WTC11 (cell line): ENCODE measurements at regions not wholly inside any gene's neighbourhood (a gene's known extent, or its start where the extent isn't known, plus 50 kb on each side); places are given as distances from the start of the nearest gene placed in this dataset.

Experiments
- ATAC-seq: fragments of 200-7000 bp; cut with Tn5 transposase; 2 replicates; pipeline ENCODE4 v1.10.0; 2021; ENCODE audit warnings: mild to moderate bottlenecking, moderate library complexity
- CTCF ChIA-PET: fragments of 300-600 bp; sonication (Branson Sonifier 250); formaldehyde crosslinking; loops from one replicate; lab custom pipeline; 2021; ENCODE audit warnings: antibody characterized with exemption; lab: Charles Lee
- POLR2A ChIA-PET: fragments of 350-600 bp; sonication (Branson Sonifier 250); formaldehyde crosslinking; loops from one replicate; lab custom pipeline; 2021; ENCODE audit warnings: antibody characterized with exemption; lab: Charles Lee
- DNase-seq: peaks from one replicate; pipeline ENCODE4 v3.0.0; 2021; ENCODE audit warnings: low spot score
- H3K27ac Mint-ChIP-seq: 2 replicates; pipeline ENCODE4 v1.8.0; 2021; ENCODE audit warnings: mixed read lengths
- H3K27me3 Mint-ChIP-seq: 2 replicates; pipeline ENCODE4 v1.8.0; 2021; ENCODE audit warnings: low read depth, mild to moderate bottlenecking, moderate library complexity, mixed read lengths
- H3K36me3 Mint-ChIP-seq: 2 replicates; pipeline ENCODE4 v1.8.0; 2021; ENCODE audit warnings: mixed read lengths
- H3K4me1 Mint-ChIP-seq: 2 replicates; pipeline ENCODE4 v1.8.0; 2022; ENCODE audit warnings: mixed read lengths
- H3K4me3 Mint-ChIP-seq: 2 replicates; pipeline ENCODE4 v1.8.0; 2021; ENCODE audit warnings: mild to moderate bottlenecking, moderate library complexity, mixed read lengths
- H3K9me3 Mint-ChIP-seq: 2 replicates; pipeline ENCODE4 v1.8.0; 2021; ENCODE audit warnings: mixed read lengths
- ATF6 ChIP-seq: sonication (generic); formaldehyde crosslinking; IDR thresholded peaks from 2 replicates; pipeline ENCODE4 v1.8.1; 2023; ENCODE audit warnings: mild to moderate bottlenecking, missing genetic modification reagents
- FOXP1 ChIP-seq: sonication (generic); formaldehyde crosslinking; IDR thresholded peaks from 2 replicates; pipeline ENCODE4 v1.8.0; 2022; ENCODE audit warnings: missing genetic modification reagents, mild to moderate bottlenecking, moderate library complexity, borderline replicate concordance
- GABPB1 ChIP-seq: sonication (generic); formaldehyde crosslinking; IDR thresholded peaks from 2 replicates; pipeline ENCODE4 v1.8.1; 2023; ENCODE audit warnings: mild to moderate bottlenecking, missing genetic modification reagents
- IRF2 ChIP-seq: sonication (generic); formaldehyde crosslinking; IDR thresholded peaks from 2 replicates; pipeline ENCODE4 v1.8.0; 2022; ENCODE audit warnings: low read depth, missing genetic modification reagents, borderline replicate concordance
- KAT7 ChIP-seq: sonication (generic); formaldehyde crosslinking; IDR thresholded peaks from 2 replicates; pipeline ENCODE4 v1.8.1; 2023; ENCODE audit warnings: missing genetic modification reagents, mild to moderate bottlenecking, borderline replicate concordance
- NR1H2 ChIP-seq: sonication (generic); formaldehyde crosslinking; IDR thresholded peaks from 2 replicates; pipeline ENCODE4 v1.9.0; 2021; ENCODE audit warnings: mild to moderate bottlenecking, moderate library complexity, missing genetic modification reagents
- OVOL2 ChIP-seq: fragments of 250-450 bp; sonication (Bioruptor Pico); IDR thresholded peaks from 2 replicates; pipeline ENCODE4 v1.9.0; 2021; ENCODE audit warnings: mild to moderate bottlenecking, borderline replicate concordance
- PRRX2 ChIP-seq: fragments of 250-450 bp; sonication (Bioruptor Pico); IDR thresholded peaks from 2 replicates; pipeline ENCODE4 v1.8.0; 2021; ENCODE audit warnings: mild to moderate bottlenecking
- SMAD3 ChIP-seq: sonication (generic); formaldehyde crosslinking; IDR thresholded peaks from 2 replicates; pipeline ENCODE4 v1.8.0; 2022; ENCODE audit warnings: missing genetic modification reagents, mild to moderate bottlenecking, borderline replicate concordance
- TCF7 ChIP-seq: sonication (generic); formaldehyde crosslinking; IDR thresholded peaks from 2 replicates; pipeline ENCODE4 v1.8.0; 2022; ENCODE audit warnings: mild to moderate bottlenecking, low read depth, missing genetic modification reagents, moderate library complexity
- TEAD4 ChIP-seq: sonication (generic); formaldehyde crosslinking; IDR thresholded peaks from 2 replicates; pipeline ENCODE4 v1.8.0; 2022; ENCODE audit warnings: mild to moderate bottlenecking, missing genetic modification reagents
- ZNF138 ChIP-seq: sonication (generic); formaldehyde crosslinking; conservative IDR thresholded peaks from 2 replicates; pipeline ENCODE4 v1.8.1; 2022; ENCODE audit warnings: mild to moderate bottlenecking, moderate library complexity, missing genetic modification reagents
- ZNF219 ChIP-seq: sonication (generic); formaldehyde crosslinking; IDR thresholded peaks from 2 replicates; pipeline ENCODE4 v1.8.0; 2023; ENCODE audit warnings: missing genetic modification reagents, mild to moderate bottlenecking, borderline replicate concordance
- ZNF263 ChIP-seq: sonication (generic); formaldehyde crosslinking; IDR thresholded peaks from 2 replicates; pipeline ENCODE4 v1.8.1; 2022; ENCODE audit warnings: low read depth, mild to moderate bottlenecking, moderate library complexity, missing genetic modification reagents
- ZNF396 ChIP-seq: fragments of 250-450 bp; sonication (Bioruptor Pico); IDR thresholded peaks from 2 replicates; pipeline ENCODE4 v1.8.0; 2021; ENCODE audit warnings: mild to moderate bottlenecking, moderate library complexity, borderline replicate concordance
- ZNF423 ChIP-seq: fragments of 250-450 bp; sonication (Bioruptor Pico); IDR thresholded peaks from 2 replicates; pipeline ENCODE4 v2.1.2; 2022; ENCODE audit warnings: mild to moderate bottlenecking, moderate library complexity
- ZNF671 ChIP-seq: fragments of 250-450 bp; sonication (Bioruptor Pico); IDR thresholded peaks from 2 replicates; pipeline ENCODE4 v1.8.0; 2021; ENCODE audit warnings: mild to moderate bottlenecking
- TF ChIP-seq, protein P1 (sequence below): sonication (generic); formaldehyde crosslinking; IDR thresholded peaks from 2 replicates; pipeline ENCODE4 v1.8.1; 2023; ENCODE audit warnings: mild to moderate bottlenecking, missing genetic modification reagents, moderate library complexity
- TF ChIP-seq, protein P2 (sequence below): sonication (generic); formaldehyde crosslinking; IDR thresholded peaks from 2 replicates; pipeline ENCODE4 v1.8.0; 2023; ENCODE audit warnings: missing genetic modification reagents, mild to moderate bottlenecking, borderline replicate concordance
- TF ChIP-seq, protein P3 (sequence below): sonication (generic); formaldehyde crosslinking; IDR thresholded peaks from 2 replicates; pipeline ENCODE4 v1.8.0; 2022; ENCODE audit warnings: missing genetic modification reagents
- TF ChIP-seq, protein P4 (sequence below): fragments of 250-450 bp; sonication (Bioruptor Pico); IDR thresholded peaks from 2 replicates; pipeline ENCODE4 v1.9.0; 2021; ENCODE audit warnings: mild to moderate bottlenecking, borderline replicate concordance

GRCh38 chr5:145161391-145161790 is 673.8 kb downstream of the PRELID2 start (continued):
- no peak for TF ChIP-seq SMAD3 (CRISPR knock-in tag)
- TF ChIP-seq, protein P1, sequence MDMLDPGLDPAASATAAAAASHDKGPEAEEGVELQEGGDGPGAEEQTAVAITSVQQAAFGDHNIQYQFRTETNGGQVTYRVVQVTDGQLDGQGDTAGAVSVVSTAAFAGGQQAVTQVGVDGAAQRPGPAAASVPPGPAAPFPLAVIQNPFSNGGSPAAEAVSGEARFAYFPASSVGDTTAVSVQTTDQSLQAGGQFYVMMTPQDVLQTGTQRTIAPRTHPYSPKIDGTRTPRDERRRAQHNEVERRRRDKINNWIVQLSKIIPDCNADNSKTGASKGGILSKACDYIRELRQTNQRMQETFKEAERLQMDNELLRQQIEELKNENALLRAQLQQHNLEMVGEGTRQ (CRISPR knock-in tag), result no peak
- no peak for TF ChIP-seq KAT7 (CRISPR knock-in tag)
- TF ChIP-seq OVOL2 (CRISPR knock-in tag), result no peak
- TF ChIP-seq ZNF138 (CRISPR knock-in tag), result no peak
- TF ChIP-seq, protein P2, sequence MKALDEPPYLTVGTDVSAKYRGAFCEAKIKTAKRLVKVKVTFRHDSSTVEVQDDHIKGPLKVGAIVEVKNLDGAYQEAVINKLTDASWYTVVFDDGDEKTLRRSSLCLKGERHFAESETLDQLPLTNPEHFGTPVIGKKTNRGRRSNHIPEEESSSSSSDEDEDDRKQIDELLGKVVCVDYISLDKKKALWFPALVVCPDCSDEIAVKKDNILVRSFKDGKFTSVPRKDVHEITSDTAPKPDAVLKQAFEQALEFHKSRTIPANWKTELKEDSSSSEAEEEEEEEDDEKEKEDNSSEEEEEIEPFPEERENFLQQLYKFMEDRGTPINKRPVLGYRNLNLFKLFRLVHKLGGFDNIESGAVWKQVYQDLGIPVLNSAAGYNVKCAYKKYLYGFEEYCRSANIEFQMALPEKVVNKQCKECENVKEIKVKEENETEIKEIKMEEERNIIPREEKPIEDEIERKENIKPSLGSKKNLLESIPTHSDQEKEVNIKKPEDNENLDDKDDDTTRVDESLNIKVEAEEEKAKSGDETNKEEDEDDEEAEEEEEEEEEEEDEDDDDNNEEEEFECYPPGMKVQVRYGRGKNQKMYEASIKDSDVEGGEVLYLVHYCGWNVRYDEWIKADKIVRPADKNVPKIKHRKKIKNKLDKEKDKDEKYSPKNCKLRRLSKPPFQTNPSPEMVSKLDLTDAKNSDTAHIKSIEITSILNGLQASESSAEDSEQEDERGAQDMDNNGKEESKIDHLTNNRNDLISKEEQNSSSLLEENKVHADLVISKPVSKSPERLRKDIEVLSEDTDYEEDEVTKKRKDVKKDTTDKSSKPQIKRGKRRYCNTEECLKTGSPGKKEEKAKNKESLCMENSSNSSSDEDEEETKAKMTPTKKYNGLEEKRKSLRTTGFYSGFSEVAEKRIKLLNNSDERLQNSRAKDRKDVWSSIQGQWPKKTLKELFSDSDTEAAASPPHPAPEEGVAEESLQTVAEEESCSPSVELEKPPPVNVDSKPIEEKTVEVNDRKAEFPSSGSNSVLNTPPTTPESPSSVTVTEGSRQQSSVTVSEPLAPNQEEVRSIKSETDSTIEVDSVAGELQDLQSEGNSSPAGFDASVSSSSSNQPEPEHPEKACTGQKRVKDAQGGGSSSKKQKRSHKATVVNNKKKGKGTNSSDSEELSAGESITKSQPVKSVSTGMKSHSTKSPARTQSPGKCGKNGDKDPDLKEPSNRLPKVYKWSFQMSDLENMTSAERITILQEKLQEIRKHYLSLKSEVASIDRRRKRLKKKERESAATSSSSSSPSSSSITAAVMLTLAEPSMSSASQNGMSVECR (CRISPR knock-in tag), result no peak
- TF ChIP-seq PRRX2, result no peak

- ChIA-PET CTCF (interaction anchor here (1.7 kb wide), 1 partner anchor 12 kb away, joined by 4 read pairs; no protein-coding TSS in a partner anchor), POLR2A (no interaction called here)
- TF ChIP-seq KAT7 (CRISPR knock-in tag), result no peak
- TF ChIP-seq ATF6 (CRISPR knock-in tag), result no peak
- TF ChIP-seq, protein P3, sequence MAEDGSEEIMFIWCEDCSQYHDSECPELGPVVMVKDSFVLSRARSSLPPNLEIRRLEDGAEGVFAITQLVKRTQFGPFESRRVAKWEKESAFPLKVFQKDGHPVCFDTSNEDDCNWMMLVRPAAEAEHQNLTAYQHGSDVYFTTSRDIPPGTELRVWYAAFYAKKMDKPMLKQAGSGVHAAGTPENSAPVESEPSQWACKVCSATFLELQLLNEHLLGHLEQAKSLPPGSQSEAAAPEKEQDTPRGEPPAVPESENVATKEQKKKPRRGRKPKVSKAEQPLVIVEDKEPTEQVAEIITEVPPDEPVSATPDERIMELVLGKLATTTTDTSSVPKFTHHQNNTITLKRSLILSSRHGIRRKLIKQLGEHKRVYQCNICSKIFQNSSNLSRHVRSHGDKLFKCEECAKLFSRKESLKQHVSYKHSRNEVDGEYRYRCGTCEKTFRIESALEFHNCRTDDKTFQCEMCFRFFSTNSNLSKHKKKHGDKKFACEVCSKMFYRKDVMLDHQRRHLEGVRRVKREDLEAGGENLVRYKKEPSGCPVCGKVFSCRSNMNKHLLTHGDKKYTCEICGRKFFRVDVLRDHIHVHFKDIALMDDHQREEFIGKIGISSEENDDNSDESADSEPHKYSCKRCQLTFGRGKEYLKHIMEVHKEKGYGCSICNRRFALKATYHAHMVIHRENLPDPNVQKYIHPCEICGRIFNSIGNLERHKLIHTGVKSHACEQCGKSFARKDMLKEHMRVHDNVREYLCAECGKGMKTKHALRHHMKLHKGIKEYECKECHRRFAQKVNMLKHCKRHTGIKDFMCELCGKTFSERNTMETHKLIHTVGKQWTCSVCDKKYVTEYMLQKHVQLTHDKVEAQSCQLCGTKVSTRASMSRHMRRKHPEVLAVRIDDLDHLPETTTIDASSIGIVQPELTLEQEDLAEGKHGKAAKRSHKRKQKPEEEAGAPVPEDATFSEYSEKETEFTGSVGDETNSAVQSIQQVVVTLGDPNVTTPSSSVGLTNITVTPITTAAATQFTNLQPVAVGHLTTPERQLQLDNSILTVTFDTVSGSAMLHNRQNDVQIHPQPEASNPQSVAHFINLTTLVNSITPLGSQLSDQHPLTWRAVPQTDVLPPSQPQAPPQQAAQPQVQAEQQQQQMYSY (CRISPR knock-in tag), result no peak
- TF ChIP-seq, protein P4, sequence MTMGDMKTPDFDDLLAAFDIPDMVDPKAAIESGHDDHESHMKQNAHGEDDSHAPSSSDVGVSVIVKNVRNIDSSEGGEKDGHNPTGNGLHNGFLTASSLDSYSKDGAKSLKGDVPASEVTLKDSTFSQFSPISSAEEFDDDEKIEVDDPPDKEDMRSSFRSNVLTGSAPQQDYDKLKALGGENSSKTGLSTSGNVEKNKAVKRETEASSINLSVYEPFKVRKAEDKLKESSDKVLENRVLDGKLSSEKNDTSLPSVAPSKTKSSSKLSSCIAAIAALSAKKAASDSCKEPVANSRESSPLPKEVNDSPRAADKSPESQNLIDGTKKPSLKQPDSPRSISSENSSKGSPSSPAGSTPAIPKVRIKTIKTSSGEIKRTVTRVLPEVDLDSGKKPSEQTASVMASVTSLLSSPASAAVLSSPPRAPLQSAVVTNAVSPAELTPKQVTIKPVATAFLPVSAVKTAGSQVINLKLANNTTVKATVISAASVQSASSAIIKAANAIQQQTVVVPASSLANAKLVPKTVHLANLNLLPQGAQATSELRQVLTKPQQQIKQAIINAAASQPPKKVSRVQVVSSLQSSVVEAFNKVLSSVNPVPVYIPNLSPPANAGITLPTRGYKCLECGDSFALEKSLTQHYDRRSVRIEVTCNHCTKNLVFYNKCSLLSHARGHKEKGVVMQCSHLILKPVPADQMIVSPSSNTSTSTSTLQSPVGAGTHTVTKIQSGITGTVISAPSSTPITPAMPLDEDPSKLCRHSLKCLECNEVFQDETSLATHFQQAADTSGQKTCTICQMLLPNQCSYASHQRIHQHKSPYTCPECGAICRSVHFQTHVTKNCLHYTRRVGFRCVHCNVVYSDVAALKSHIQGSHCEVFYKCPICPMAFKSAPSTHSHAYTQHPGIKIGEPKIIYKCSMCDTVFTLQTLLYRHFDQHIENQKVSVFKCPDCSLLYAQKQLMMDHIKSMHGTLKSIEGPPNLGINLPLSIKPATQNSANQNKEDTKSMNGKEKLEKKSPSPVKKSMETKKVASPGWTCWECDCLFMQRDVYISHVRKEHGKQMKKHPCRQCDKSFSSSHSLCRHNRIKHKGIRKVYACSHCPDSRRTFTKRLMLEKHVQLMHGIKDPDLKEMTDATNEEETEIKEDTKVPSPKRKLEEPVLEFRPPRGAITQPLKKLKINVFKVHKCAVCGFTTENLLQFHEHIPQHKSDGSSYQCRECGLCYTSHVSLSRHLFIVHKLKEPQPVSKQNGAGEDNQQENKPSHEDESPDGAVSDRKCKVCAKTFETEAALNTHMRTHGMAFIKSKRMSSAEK (CRISPR knock-in tag), result no peak
- no peak for TF ChIP-seq ZNF671 (CRISPR knock-in tag)
- no peak for TF ChIP-seq SMAD3 (CRISPR knock-in tag)
- TF ChIP-seq ZNF396 (CRISPR knock-in tag), result no peak
- no peak for TF ChIP-seq FOXP1 (CRISPR knock-in tag)
- no peak for TF ChIP-seq ZNF138 (CRISPR knock-in tag)
- no peak for TF ChIP-seq ZNF263 (CRISPR knock-in tag)
- TF ChIP-seq NR1H2 (CRISPR knock-in tag), result no peak
- TF ChIP-seq ZNF423 (CRISPR knock-in tag), result no peak
- no peak for TF ChIP-seq TEAD4
- TF ChIP-seq GABPB1 (CRISPR knock-in tag), result no peak
- no peak for TF ChIP-seq TCF7
- no peak for TF ChIP-seq ZNF219 (CRISPR knock-in tag)
- TF ChIP-seq IRF2 (CRISPR knock-in tag), result no peak
- H3K27ac Mint-ChIP-seq, result no peak overlapping the region
- peaks cover 48% of the 10 kb centered on the region for H3K4me1 Mint-ChIP-seq
- no peaks in the 10 kb centered on the region for H3K9me3 Mint-ChIP-seq
- no peak overlapping the region for H3K4me3 Mint-ChIP-seq
- peaks cover 25% of the 10 kb centered on the region for H3K27me3 Mint-ChIP-seq
- ATAC-seq, result peak; percentile 14; the same call in 1 of the 2 replicates
- no peaks in the 10 kb centered on the region for H3K36me3 Mint-ChIP-seq
- DNase-seq, result no peak
Observed at GRCh38 chr5:145160679-145161078, 674.5 kb downstream of the PRELID2 start.
